Keratinocyte (primary cell): ENCODE measurements at regions not wholly inside any gene's neighbourhood (a gene's known extent, or its start where the extent isn't known, plus 50 kb on each side); places are given as distances from the start of the nearest gene placed in this dataset.

Experiments used
- DNase-seq: peaks from one replicate; pipeline ENCODE4 v3.0.0-alpha.2; 2011; ENCODE audit warnings: low read depth, missing footprints, low spot score
- FAIRE-seq: peaks from 2 replicates; lab custom pipeline; 2011; peaks lifted over from hg19 to GRCh38; lab: Jason Lieb, UNC
- H2AFZ ChIP-seq: 2 replicates; pipeline ENCODE4 v1.6.0; 2012; ENCODE audit warnings: low read length, control low read depth, inconsistent platforms; ENCODE audit not compliant: control insufficient read depth
- H3K27ac ChIP-seq: 2 replicates; pipeline ENCODE4 v1.5.1; 2011; ENCODE audit warnings: low read length; ENCODE audit not compliant: control insufficient read depth, insufficient read depth
- H3K27me3 ChIP-seq: 3 replicates; pipeline ENCODE4 v1.6.0; 2011; ENCODE audit warnings: low read length; ENCODE audit not compliant: control insufficient read depth, insufficient read depth; ENCODE audit errors: extremely low read depth
- H3K36me3 ChIP-seq, 2 experiments: 2 replicates in 1 of 2; 3 replicates in 1 of 2; pipeline ENCODE4 v1.5.1; 2011; ENCODE audit warnings: low read length in 2 of 2, mild to moderate bottlenecking in 1 of 2; ENCODE audit not compliant: control insufficient read depth in 2 of 2, insufficient read depth in 2 of 2; ENCODE audit errors: extremely low read depth in 1 of 2
- H3K4me1 ChIP-seq: 3 replicates; pipeline ENCODE4 v1.5.1; 2011; ENCODE audit warnings: low read length; ENCODE audit not compliant: control insufficient read depth, insufficient read depth; ENCODE audit errors: extremely low read depth
- H3K4me2 ChIP-seq: 3 replicates; pipeline ENCODE4 v1.6.0; 2011; ENCODE audit warnings: low read depth, low read length; ENCODE audit not compliant: control insufficient read depth, insufficient read depth; ENCODE audit errors: extremely low read depth
- H3K4me3 ChIP-seq, 3 experiments: fragments of 200-600 bp in 1 of 3; sonication (generic) in 1 of 3; 2 replicates in 2 of 3; 3 replicates in 1 of 3; pipeline ENCODE4 v1.5.1; 2011 to 2016; ENCODE audit warnings: low read length in 3 of 3, mild to moderate bottlenecking in 3 of 3, control low read depth in 2 of 3, inconsistent platforms in 1 of 3, low read depth in 1 of 3, mixed read lengths in 1 of 3, mixed run types in 1 of 3, moderate library complexity in 1 of 3; ENCODE audit not compliant: control insufficient read depth in 2 of 3, insufficient read depth in 2 of 3; ENCODE audit errors: extremely low read depth in 1 of 3
- H3K79me2 ChIP-seq: 2 replicates; pipeline ENCODE4 v1.6.0; 2012; ENCODE audit warnings: low read length; ENCODE audit not compliant: control insufficient read depth, insufficient read depth
- H3K9ac ChIP-seq: 3 replicates; pipeline ENCODE4 v1.6.0; 2011; ENCODE audit warnings: low read length; ENCODE audit not compliant: control insufficient read depth, insufficient read depth; ENCODE audit errors: extremely low read depth
- H3K9me1 ChIP-seq: 3 replicates; pipeline ENCODE4 v1.6.0; 2011; ENCODE audit warnings: low read length; ENCODE audit not compliant: control insufficient read depth, insufficient read depth; ENCODE audit errors: extremely low read depth
- H3K9me3 ChIP-seq: 2 replicates; pipeline ENCODE4 v1.5.1; 2012; ENCODE audit warnings: low read depth, low read length; ENCODE audit not compliant: control insufficient read depth
- H4K20me1 ChIP-seq: 3 replicates; pipeline ENCODE4 v1.6.0; 2011; ENCODE audit warnings: low read length; ENCODE audit not compliant: control insufficient read depth, insufficient read depth; ENCODE audit errors: extremely low read depth
- CTCF ChIP-seq, 3 experiments: IDR thresholded peaks in 1 of 3; conservative IDR thresholded peaks in 1 of 3; optimal IDR thresholded peaks in 1 of 3; 2 replicates in 2 of 3; 3 replicates in 1 of 3; pipeline versions ENCODE3 to v1.5.1; 2011; ENCODE audit warnings: low read length in 3 of 3, mild to moderate bottlenecking in 3 of 3, moderate library complexity in 2 of 3, control low read depth in 1 of 3, inconsistent platforms in 1 of 3; ENCODE audit not compliant: insufficient read depth in 2 of 3; ENCODE audit errors: extremely low read depth in 1 of 3
- EZH2 ChIP-seq: IDR thresholded peaks from one replicate; pipeline ENCODE4 v1.6.1; 2012; ENCODE audit warnings: inconsistent platforms, mild to moderate bottlenecking, low read length, moderate library complexity
- dilution Hi-C: fragments of 300-500 bp; cut with MboI; formaldehyde crosslinking; loops from one replicate; pipeline ENCODE4 v1.7.0; 2020; ENCODE audit warnings: low sequenced_read_pairs; ENCODE audit not compliant: extremely low pct_ligation_motif_present

DNA sequence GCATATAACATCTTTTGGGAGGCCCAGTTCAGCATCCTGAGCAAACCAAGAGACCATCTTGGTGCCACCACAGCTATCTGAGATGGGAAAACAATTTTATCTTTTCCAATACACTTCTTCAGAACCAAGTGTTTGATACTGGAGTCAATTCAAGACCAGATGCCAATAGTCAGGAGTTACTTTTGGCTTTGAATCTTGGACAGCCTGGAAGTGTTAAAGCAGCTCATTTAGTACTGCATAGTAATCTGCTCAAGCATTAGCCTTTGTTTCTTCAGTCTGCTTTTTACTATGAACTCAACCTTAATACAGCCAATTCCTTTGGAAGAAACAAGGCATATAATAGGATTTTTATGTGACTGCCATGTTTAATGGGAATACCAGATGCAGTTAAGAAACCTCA lies 81.9 kb upstream of the TSPAN8 start:
- Histone ChIP-seq H3K4me1 (no peaks in the 10 kb centered on the region), H3K27ac (no peak overlapping the region), H3K79me2 (no peaks in the 10 kb centered on the region), H4K20me1 (no peaks in the 10 kb centered on the region), H3K9ac (no peak overlapping the region), H3K36me3 (no peaks in the 10 kb centered on the region), H3K4me2 (no peak overlapping the region), H3K9me3 (no peaks in the 10 kb centered on the region), H2AFZ (no peak overlapping the region), H3K9me1 (no peaks in the 10 kb centered on the region), H3K27me3 (no peaks in the 10 kb centered on the region), H3K4me3 (no peak overlapping the region)
- no peak for DNase-seq
- dilution Hi-C loops = no loop called here
- no peak for TF ChIP-seq EZH2
- TF ChIP-seq CTCF (optimal IDR thresholded peaks at IDR 0.05 in 1 of 3, IDR thresholded peaks at IDR 0.05 in 1 of 3, conservative IDR thresholded peaks at IDR 0.05 in 1 of 3; ENCODE audit: extremely low read depth in 1 of 3, insufficient read depth in 2 of 3, low read length in 3 of 3) = no peak
- FAIRE-seq = no peak

GRCh38 chr12:71237128-71237527 lies 79.3 kb upstream of the TSPAN8 start:
- dilution Hi-C loops = no loop called here
- H3K9me1 ChIP-seq = no peaks in the 10 kb centered on the region
- no peak for DNase-seq
- H3K9me3 ChIP-seq = no peaks in the 10 kb centered on the region
- no peak overlapping the region for H3K9ac ChIP-seq
- H3K79me2 ChIP-seq = no peaks in the 10 kb centered on the region
- TF ChIP-seq EZH2 (no peak), CTCF (optimal IDR thresholded peaks at IDR 0.05 in 1 of 3, IDR thresholded peaks at IDR 0.05 in 1 of 3, conservative IDR thresholded peaks at IDR 0.05 in 1 of 3; ENCODE audit: extremely low read depth in 1 of 3, insufficient read depth in 2 of 3, low read length in 3 of 3) (no peak)
- H3K27ac ChIP-seq = no peak overlapping the region
- H3K36me3 ChIP-seq = no peaks in the 10 kb centered on the region
- FAIRE-seq = no peak
- H3K4me3 ChIP-seq = no peak overlapping the region
- H2AFZ ChIP-seq = no peak overlapping the region
- no peaks in the 10 kb centered on the region for H3K27me3 ChIP-seq
- no peaks in the 10 kb centered on the region for H4K20me1 ChIP-seq
- no peak overlapping the region for H3K4me2 ChIP-seq
- no peaks in the 10 kb centered on the region for H3K4me1 ChIP-seq
